Erythroblast (primary cell): ENCODE measurements at regions not wholly inside any gene's neighbourhood (a gene's known extent, or its start where the extent isn't known, plus 50 kb on each side); places are given as distances from the start of the nearest gene placed in this dataset.

ENCODE experiments used
- GATA1 ChIP-seq: IDR thresholded peaks from 2 replicates; pipeline ENCODE4 v1.6.1; 2011; ENCODE audit warnings: low read depth, mild to moderate bottlenecking, control low read depth, low read length, moderate library complexity
- POLR2A ChIP-seq: IDR thresholded peaks from 2 replicates; pipeline ENCODE4 v1.6.1; 2011; ENCODE audit warnings: mild to moderate bottlenecking, low read length

DNA sequence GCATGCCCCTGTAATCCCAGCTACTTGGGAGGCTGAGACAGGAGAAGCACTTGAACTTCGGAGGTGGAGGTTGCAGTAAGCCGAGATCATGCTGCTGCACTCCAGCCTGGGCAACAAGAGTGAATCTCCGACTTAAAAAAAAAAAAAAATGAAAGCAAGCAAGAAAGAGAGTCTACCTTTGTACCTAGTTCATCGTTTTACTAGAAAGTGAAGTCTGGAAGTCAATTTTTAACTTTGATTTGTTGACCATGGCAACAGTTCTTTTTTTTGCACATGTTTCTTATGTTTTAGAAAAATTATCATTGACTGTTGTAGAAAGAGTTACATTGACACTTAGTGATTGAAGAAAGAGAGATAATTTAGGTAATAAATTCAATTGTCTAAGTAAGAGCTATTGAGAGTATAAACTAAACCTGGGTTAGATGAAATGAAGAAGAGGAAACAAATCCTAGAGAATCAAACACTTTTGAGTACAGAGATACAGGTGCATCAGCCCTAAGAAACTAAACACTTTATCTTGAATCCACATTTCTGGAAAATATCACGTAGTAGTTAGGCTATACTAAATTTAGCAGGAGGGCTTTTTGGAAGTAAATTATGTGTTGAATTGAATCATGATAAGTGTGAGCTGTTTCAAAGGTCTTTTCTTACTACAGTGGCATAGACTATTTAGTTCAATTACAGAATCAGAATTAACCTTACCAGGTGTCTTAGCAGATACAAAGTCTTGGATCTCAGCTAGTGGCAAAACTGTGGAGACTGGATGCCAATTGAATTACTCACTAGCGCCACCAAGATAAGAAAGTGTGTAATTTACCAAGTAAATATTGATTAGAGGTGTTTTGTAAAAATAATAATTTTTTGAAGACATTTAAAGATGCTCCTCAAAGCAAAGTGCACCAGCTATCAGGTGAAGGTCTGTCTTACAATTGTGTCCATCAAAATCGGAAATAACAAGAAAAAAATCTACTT is 303.4 kb upstream of the NRXN1 start:
- TF ChIP-seq POLR2A, result no peak
- TF ChIP-seq GATA1, result no peak
